ENCODE measurements at regions not wholly inside any gene's neighbourhood (a gene's known extent, or its start where the extent isn't known, plus 50 kb on each side); places are given as distances from the start of the nearest gene placed in this dataset.

DNA sequence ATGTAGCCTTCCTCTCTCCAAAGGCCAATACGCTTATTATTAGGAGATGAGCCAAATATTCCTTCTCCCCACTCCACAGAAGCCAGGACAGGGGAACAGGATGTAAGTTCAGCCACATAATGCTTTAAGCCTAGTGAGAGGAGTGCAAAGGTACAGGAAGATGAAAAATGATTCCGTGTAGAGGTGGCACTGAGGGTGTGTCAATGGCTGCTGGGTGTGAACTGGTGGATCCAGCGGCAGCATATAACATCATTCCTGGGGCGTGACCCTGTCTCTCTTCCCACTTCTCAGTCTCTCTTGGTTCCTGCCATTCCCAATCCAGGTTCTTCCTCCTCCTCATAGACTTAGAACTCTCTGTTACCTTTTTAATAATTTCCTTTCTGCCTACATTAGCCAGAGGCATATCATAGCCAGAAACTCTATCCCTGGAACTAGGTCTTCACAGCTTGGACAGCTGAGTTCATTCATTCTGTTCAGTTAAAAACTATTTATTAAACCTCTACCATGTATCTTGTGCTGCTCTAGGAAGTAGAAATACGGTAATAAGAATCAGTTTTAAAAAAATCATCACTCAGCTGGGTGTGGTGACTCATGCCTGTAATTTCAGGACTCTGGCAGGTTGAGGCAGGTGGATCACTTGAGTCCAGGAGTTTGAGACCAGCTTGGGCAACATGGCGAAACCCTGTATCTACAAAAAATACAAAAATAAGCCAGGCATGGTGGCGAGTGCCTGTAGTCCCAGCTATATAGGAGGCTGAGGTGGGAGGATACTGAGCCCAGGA is 58.0 kb upstream of the FAM20A start:
- no peak for DNase-seq

GRCh38 chr17:68657576-68657975 is 56.4 kb upstream of the FAM20A start:
- no peak for DNase-seq

GRCh38 chr17:68657166-68657565 is 56.0 kb upstream of the FAM20A start:
- DNase-seq = no peak

DNA sequence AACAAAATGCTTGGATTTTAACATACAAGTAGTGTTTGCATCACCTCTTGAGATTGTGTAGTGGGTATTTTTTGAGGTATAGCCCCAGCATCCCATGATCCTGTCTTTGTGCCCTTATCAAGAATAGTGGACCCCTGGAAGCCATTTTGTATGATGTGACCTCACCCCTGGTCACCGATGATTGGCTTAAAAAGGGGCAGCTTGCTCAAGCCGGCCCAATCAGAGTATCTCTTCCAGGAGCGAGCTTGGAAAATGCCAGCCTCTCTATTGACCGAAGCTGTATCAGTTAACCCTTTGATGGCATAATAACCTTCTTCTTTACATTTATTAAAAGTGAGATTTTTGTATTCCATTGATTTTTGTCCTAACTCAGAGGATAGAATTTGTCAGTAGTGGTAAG is 55.5 kb upstream of the FAM20A start:
- DNase-seq = no peak
